A549 (cell line): ENCODE measurements at regions not wholly inside any gene's neighbourhood (a gene's known extent, or its start where the extent isn't known, plus 50 kb on each side); places are given as distances from the start of the nearest gene placed in this dataset.

Experiments used
- ATAC-seq, 2 experiments: fragments of 200-7000 bp in 1 of 2; fragments of >200 bp in 1 of 2; cut with Nextera tagmentation in 1 of 2; cut with Tn5 transposase in 1 of 2; 3 replicates each; pipeline versions ENCODE4 v1.8.0 to v1.9.1; 2018 to 2020; ENCODE audit warnings: mild to moderate bottlenecking in 1 of 2, moderate library complexity in 1 of 2
- CTCF ChIA-PET: fragments of 300-600 bp; sonication (Branson Sonifier 250); formaldehyde crosslinking; extraction: SDS; loops from one replicate; lab custom pipeline; 2021; ENCODE audit warnings: antibody characterized with exemption, inconsistent platforms; lab: Yijun Ruan, JAX
- POLR2A ChIA-PET: fragments of 350-600 bp; formaldehyde crosslinking; extraction: SDS; loops from one replicate; lab custom pipeline; 2021; ENCODE audit warnings: antibody characterized with exemption, inconsistent platforms; lab: Yijun Ruan, JAX
- DNase-seq, 2 experiments: peaks; one replicate each; pipeline versions ENCODE4 v3.0.0 to v3.0.0-alpha.2; 2011 to 2016; ENCODE audit warnings: low read depth in 1 of 2, low spot score in 1 of 2
- FAIRE-seq: peaks from 2 replicates; lab custom pipeline; 2011; peaks lifted over from hg19 to GRCh38; lab: Jason Lieb, UNC
- H3K27ac ChIP-seq, 2 experiments: fragments of >200 bp; sonication (Bioruptor Twin); formaldehyde crosslinking; 3 replicates each; pipeline ENCODE4 v1.5.1; 2016 to 2017
- H3K4me1 ChIP-seq: fragments of >200 bp; sonication (Bioruptor Twin); formaldehyde crosslinking; 3 replicates; pipeline ENCODE4 v1.6.1; 2016
- H3K4me2 ChIP-seq: fragments of >200 bp; sonication (Bioruptor Twin); formaldehyde crosslinking; 3 replicates; pipeline ENCODE4 v1.6.1; 2016
- H3K4me3 ChIP-seq: fragments of >200 bp; sonication (Bioruptor Twin); formaldehyde crosslinking; 3 replicates; pipeline ENCODE4 v1.5.1; 2016
- H3K9me3 ChIP-seq: fragments of >200 bp; sonication (Bioruptor Twin); formaldehyde crosslinking; 3 replicates; pipeline ENCODE4 v1.6.1; 2016
- BHLHE40 ChIP-seq: IDR thresholded peaks from 2 replicates; pipeline ENCODE4 v1.6.1; 2012; ENCODE audit warnings: low read depth, low read length, inconsistent platforms
- CBX8 ChIP-seq: fragments of 200-600 bp; sonication (generic); IDR thresholded peaks from 2 replicates; pipeline ENCODE4 v1.6.1; 2016
- CHD4 ChIP-seq: fragments of 200-600 bp; sonication (generic); IDR thresholded peaks from 2 replicates; pipeline ENCODE4 v1.6.1; 2016; ENCODE audit warnings: antibody characterized with exemption, mild to moderate bottlenecking, borderline replicate concordance
- EHF ChIP-seq: fragments of 250-450 bp; sonication (Bioruptor Pico); IDR thresholded peaks from 2 replicates; pipeline ENCODE4 v1.5.0; 2020; ENCODE audit warnings: mild to moderate bottlenecking
- EP300 ChIP-seq, 2 experiments: fragments of >200 bp; sonication (Bioruptor Twin); formaldehyde crosslinking; IDR thresholded peaks; 2 replicates in 1 of 2; 3 replicates in 1 of 2; pipeline ENCODE4 v1.6.1; 2016 to 2017
- ESRRA ChIP-seq: fragments of 150-350 bp; IDR thresholded peaks from 2 replicates; pipeline ENCODE4 v1.6.1; 2014; ENCODE audit warnings: mild to moderate bottlenecking, low read length, borderline replicate concordance
- FOSL2 ChIP-seq, 2 experiments: fragments of 450-650 bp in 1 of 2; fragments of >200 bp in 1 of 2; sonication (Bioruptor Twin) in 1 of 2; formaldehyde crosslinking; IDR thresholded peaks; 2 replicates each; pipeline versions ENCODE4 v1.5.0 to v1.6.1; 2016 to 2020; ENCODE audit warnings: mild to moderate bottlenecking in 1 of 2, moderate library complexity in 1 of 2
- GATA3 ChIP-seq: IDR thresholded peaks from 2 replicates; pipeline ENCODE4 v1.6.1; 2012; ENCODE audit warnings: borderline replicate concordance
- HDAC2 ChIP-seq: fragments of 200-600 bp; sonication (generic); IDR thresholded peaks from 2 replicates; pipeline ENCODE4 v1.6.1; 2016
- HOXA7 ChIP-seq: fragments of 250-450 bp; sonication (Bioruptor Pico); IDR thresholded peaks from 2 replicates; pipeline ENCODE4 v1.5.0; 2020; ENCODE audit warnings: mild to moderate bottlenecking, moderate library complexity
- HOXB13 ChIP-seq: fragments of 250-450 bp; sonication (Bioruptor Pico); IDR thresholded peaks from 2 replicates; pipeline ENCODE4 v1.5.0; 2020; ENCODE audit warnings: low read depth, mild to moderate bottlenecking, moderate library complexity
- JUNB ChIP-seq: fragments of >200 bp; sonication (Bioruptor Twin); formaldehyde crosslinking; IDR thresholded peaks from 2 replicates; pipeline ENCODE4 v1.6.1; 2016
- KDM5A ChIP-seq: fragments of 200-600 bp; sonication (generic); IDR thresholded peaks from 2 replicates; pipeline ENCODE4 v1.6.1; 2016; ENCODE audit warnings: antibody characterized with exemption, mild to moderate bottlenecking
- MAX ChIP-seq: IDR thresholded peaks from 2 replicates; pipeline ENCODE4 v1.6.1; 2012
- MYC ChIP-seq: IDR thresholded peaks from 2 replicates; pipeline ENCODE4 v1.6.1; 2012; ENCODE audit warnings: mild to moderate bottlenecking, inconsistent platforms, low read length, improper control_type of control experiment, borderline replicate concordance
- NFE2L2 ChIP-seq: fragments of 150-350 bp; conservative IDR thresholded peaks from 2 replicates; pipeline ENCODE4 v1.6.1; 2014; ENCODE audit warnings: low read length
- NPAS2 ChIP-seq: fragments of 250-450 bp; sonication (Bioruptor Pico); IDR thresholded peaks from 2 replicates; pipeline ENCODE4 v1.8.0; 2022; ENCODE audit warnings: mild to moderate bottlenecking, moderate library complexity, borderline replicate concordance
- PHF8 ChIP-seq: fragments of 200-600 bp; sonication (generic); IDR thresholded peaks from 2 replicates; pipeline ENCODE4 v1.6.1; 2016; ENCODE audit warnings: low read depth, mild to moderate bottlenecking, antibody characterized with exemption, moderate library complexity, borderline replicate concordance
- POLR2A ChIP-seq: IDR thresholded peaks from 2 replicates; pipeline ENCODE4 v1.6.1; 2012; ENCODE audit warnings: mild to moderate bottlenecking, low read length
- POLR2AphosphoS2 ChIP-seq: conservative IDR thresholded peaks from 2 replicates; pipeline ENCODE4 v1.6.1; 2012; ENCODE audit warnings: low read length, improper control_type of control experiment, inconsistent platforms
- SMC3 ChIP-seq: fragments of >200 bp; sonication (Bioruptor Twin); formaldehyde crosslinking; IDR thresholded peaks from 3 replicates; pipeline ENCODE4 v1.6.1; 2018; ENCODE audit warnings: inconsistent platforms
- SREBF2 ChIP-seq: fragments of 450-650 bp; IDR thresholded peaks from 2 replicates; pipeline ENCODE4 v1.6.1; 2014; ENCODE audit warnings: mild to moderate bottlenecking, moderate library complexity
- TP53 ChIP-seq: fragments of 250-450 bp; sonication (Bioruptor Pico); IDR thresholded peaks from 2 replicates; pipeline ENCODE4 v1.5.0; 2021; ENCODE audit warnings: mild to moderate bottlenecking, moderate library complexity
- ZSCAN20 ChIP-seq: fragments of 250-450 bp; sonication (Bioruptor Pico); IDR thresholded peaks from 2 replicates; pipeline ENCODE4 v1.8.0; 2022; ENCODE audit warnings: mild to moderate bottlenecking, moderate library complexity
- WGBS: methylation state at CpG from one replicate; pipeline ENCODE4 v1.1.6; 2017; ENCODE audit errors: missing lambda C conversion rate; 5-methylcytosine and 5-hydroxymethylcytosine counted together
- TF ChIP-seq, protein P1 (sequence below): fragments of 450-650 bp; IDR thresholded peaks from 2 replicates; pipeline ENCODE4 v1.6.1; 2014; ENCODE audit warnings: antibody characterized with exemption
- TF ChIP-seq, protein P2 (sequence below): fragments of >200 bp; sonication (Bioruptor Twin); formaldehyde crosslinking; IDR thresholded peaks from 3 replicates; pipeline ENCODE4 v1.5.1; 2016

DNA sequence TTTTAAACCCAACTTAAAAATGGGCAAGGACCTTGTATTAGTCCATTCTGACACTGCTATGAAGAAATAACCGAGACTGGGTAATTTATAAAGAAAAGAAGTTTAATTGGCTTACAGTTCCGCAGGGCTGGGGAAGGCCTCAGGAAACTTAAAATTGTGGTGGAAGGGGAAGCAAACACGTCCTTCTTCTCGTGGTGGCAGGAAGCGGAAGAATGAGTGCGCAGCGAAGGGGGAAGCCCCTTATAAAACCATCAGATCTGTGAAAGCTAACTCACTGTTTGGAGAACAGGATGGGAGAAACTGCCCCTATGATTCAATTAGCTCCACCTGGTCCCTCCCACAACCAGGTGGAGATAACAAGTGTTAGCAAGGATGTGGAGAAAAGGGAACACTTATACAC lies 237.7 kb downstream of the SEC16B start:
- ChIA-PET CTCF (interaction anchor here (0.6 kb wide), 1 partner anchor 1989 kb away, joined by 3 read pairs; the partner anchor contains the start of gene TNR), POLR2A (no interaction called here)

DNA sequence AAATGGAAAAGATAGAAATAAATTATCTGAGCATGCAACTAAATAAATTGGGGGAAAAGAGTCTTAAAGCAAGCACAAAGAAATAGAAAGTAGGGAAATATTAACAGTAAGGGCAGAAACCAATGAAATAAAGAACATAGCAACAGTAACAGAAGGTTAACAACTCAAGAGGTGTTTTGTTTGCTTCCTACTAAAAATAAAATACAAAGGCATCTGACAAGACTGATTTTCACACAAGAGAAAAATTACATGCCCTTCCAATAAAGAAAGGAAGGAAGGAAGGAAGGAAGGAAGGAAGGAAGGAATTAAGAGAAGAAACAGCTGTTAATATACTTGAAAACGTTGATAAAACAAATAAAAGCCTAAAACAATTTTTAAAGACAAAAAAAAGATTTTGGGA lies 240.2 kb downstream of the SEC16B start:
- TF ChIP-seq PHF8 (no peak), CBX8 (no peak), GATA3 (no peak), ESRRA (no peak), JUNB (no peak), HOXA7 (CRISPR knock-in tag) (no peak), KDM5A (no peak), NFE2L2 (no peak), EP300 (IDR thresholded peaks at IDR 0.05) (no peak), TP53 (CRISPR knock-in tag) (no peak), SREBF2 (no peak), NPAS2 (CRISPR knock-in tag) (no peak), SMC3 (no peak), POLR2A (no peak), BHLHE40 (no peak)
- Histone ChIP-seq H3K4me2 (no peak overlapping the region), H3K4me3 (no peak overlapping the region), H3K9me3 (no peaks in the 10 kb centered on the region), H3K4me1 (no peaks in the 10 kb centered on the region), H3K27ac (no peak overlapping the region)
- FAIRE-seq (no peak), DNase-seq (no peak), ATAC-seq (no peak)
- 0% methylated on average over 1 of the region's 1 CpG for WGBS
- CTCF ChIA-PET, result no interaction called here
- POLR2A ChIA-PET, result no interaction called here

More for the DNA sequence above, 237.7 kb downstream of the SEC16B start:
- no peak overlapping the region for H3K4me2 ChIP-seq
- no peak for ATAC-seq
- FAIRE-seq, result no peak
- no peak overlapping the region for H3K27ac ChIP-seq
- H3K4me3 ChIP-seq, result no peak overlapping the region
- no peak for DNase-seq
- WGBS, result 48% methylated on average over 7 of the region's 7 CpGs
- TF ChIP-seq ZSCAN20 (CRISPR knock-in tag) (no peak), HOXA7 (CRISPR knock-in tag) (no peak), EP300 (IDR thresholded peaks at IDR 0.05) (no peak), NPAS2 (CRISPR knock-in tag) (no peak), HDAC2 (no peak), GATA3 (no peak), EHF (no peak), HOXB13 (CRISPR knock-in tag) (no peak), CHD4 (no peak), POLR2AphosphoS2 (no peak), TP53 (CRISPR knock-in tag) (no peak), MAX (no peak)
- TF ChIP-seq, protein P1, sequence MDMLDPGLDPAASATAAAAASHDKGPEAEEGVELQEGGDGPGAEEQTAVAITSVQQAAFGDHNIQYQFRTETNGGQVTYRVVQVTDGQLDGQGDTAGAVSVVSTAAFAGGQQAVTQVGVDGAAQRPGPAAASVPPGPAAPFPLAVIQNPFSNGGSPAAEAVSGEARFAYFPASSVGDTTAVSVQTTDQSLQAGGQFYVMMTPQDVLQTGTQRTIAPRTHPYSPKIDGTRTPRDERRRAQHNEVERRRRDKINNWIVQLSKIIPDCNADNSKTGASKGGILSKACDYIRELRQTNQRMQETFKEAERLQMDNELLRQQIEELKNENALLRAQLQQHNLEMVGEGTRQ, result no peak
- TF ChIP-seq, all 56 proteins: peak for 0
- no peaks in the 10 kb centered on the region for H3K9me3 ChIP-seq
- H3K4me1 ChIP-seq, result no peaks in the 10 kb centered on the region

- Histone ChIP-seq H3K9me3 (no peaks in the 10 kb centered on the region), H3K4me3 (no peak overlapping the region), H3K4me1 (no peaks in the 10 kb centered on the region), H3K4me2 (no peak overlapping the region), H3K27ac (no peak overlapping the region)
- ChIA-PET CTCF (no interaction called here), POLR2A (no interaction called here)
- TF ChIP-seq, protein P2, sequence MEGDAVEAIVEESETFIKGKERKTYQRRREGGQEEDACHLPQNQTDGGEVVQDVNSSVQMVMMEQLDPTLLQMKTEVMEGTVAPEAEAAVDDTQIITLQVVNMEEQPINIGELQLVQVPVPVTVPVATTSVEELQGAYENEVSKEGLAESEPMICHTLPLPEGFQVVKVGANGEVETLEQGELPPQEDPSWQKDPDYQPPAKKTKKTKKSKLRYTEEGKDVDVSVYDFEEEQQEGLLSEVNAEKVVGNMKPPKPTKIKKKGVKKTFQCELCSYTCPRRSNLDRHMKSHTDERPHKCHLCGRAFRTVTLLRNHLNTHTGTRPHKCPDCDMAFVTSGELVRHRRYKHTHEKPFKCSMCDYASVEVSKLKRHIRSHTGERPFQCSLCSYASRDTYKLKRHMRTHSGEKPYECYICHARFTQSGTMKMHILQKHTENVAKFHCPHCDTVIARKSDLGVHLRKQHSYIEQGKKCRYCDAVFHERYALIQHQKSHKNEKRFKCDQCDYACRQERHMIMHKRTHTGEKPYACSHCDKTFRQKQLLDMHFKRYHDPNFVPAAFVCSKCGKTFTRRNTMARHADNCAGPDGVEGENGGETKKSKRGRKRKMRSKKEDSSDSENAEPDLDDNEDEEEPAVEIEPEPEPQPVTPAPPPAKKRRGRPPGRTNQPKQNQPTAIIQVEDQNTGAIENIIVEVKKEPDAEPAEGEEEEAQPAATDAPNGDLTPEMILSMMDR, result no peak
- TF ChIP-seq, protein P1, result no peak
- TF ChIP-seq MYC, result no peak
- no peak for TF ChIP-seq TP53 (CRISPR knock-in tag)
- TF ChIP-seq FOSL2 (IDR thresholded peaks at IDR 0.05), result no peak
- no peak for TF ChIP-seq FOSL2 (CRISPR knock-in tag; IDR thresholded peaks at IDR 0.05)
- DNase-seq (no peak), ATAC-seq (no peak), FAIRE-seq (no peak)
Measured at GRCh38 chr1:177723533-177723932, 246.3 kb downstream of the SEC16B start.
